NCI-H1048 (cell line): ENCODE measurements at regions not wholly inside any gene's neighbourhood (a gene's known extent, or its start where the extent isn't known, plus 50 kb on each side); places are given as distances from the start of the nearest gene placed in this dataset.
"Not testable (repeated sequence)": the region's sequence is repeated elsewhere in the genome, so short reads cannot be mapped to it uniquely, and the experiment has no call there.

Experiments
- DNase-seq: peaks from one replicate; lab custom pipeline; 2025; lab: John Stamatoyannopoulos, UW

- no peak for DNase-seq
Measured at GRCh38 chr13:48808683-48809082, 155.0 kb downstream of the CYSLTR2 start.

- no peak for DNase-seq
Measured at GRCh38 chr13:48810013-48810412, 156.3 kb downstream of the CYSLTR2 start.

GRCh38 chr13:48813518-48813917 is 159.8 kb downstream of the CYSLTR2 start:
- DNase-seq = no peak

- DNase-seq = no peak
Measured at GRCh38 chr13:48816700-48817099, 159.0 kb upstream of the FNDC3A start.

GRCh38 chr13:48817166-48817802 is 158.4 kb upstream of the FNDC3A start:
- no peak for DNase-seq

GRCh38 chr13:48818495-48819356 is 157.0 kb upstream of the FNDC3A start:
- no peak for DNase-seq

GRCh38 chr13:48819376-48819775 is 156.3 kb upstream of the FNDC3A start:
- no peak for DNase-seq

GRCh38 chr13:48819899-48820298 is 155.8 kb upstream of the FNDC3A start:
- no peak for DNase-seq

- not testable (repeated sequence) for DNase-seq
Measured at GRCh38 chr13:48823526-48823925, 152.2 kb upstream of the FNDC3A start.

GRCh38 chr13:48826039-48826438 is 149.7 kb upstream of the FNDC3A start:
- DNase-seq = no peak

- not testable (repeated sequence) for DNase-seq
Measured at GRCh38 chr13:48826922-48827454, 148.7 kb upstream of the FNDC3A start.

GRCh38 chr13:48827709-48828108 is 148.0 kb upstream of the FNDC3A start:
- no peak for DNase-seq

GRCh38 chr13:48828962-48829411 is 146.7 kb upstream of the FNDC3A start:
- DNase-seq = peak; percentile 1

GRCh38 chr13:48829536-48829935 is 146.2 kb upstream of the FNDC3A start:
- DNase-seq = no peak

- no peak for DNase-seq
Measured at GRCh38 chr13:48831248-48831647, 144.5 kb upstream of the FNDC3A start.

GRCh38 chr13:48833412-48833811 is 142.3 kb upstream of the FNDC3A start:
- DNase-seq = no peak

- not testable (repeated sequence) for DNase-seq
Measured at GRCh38 chr13:48835326-48835725, 140.4 kb upstream of the FNDC3A start.

- DNase-seq = no peak
Measured at GRCh38 chr13:48838193-48838973, 137.3 kb upstream of the FNDC3A start.

GRCh38 chr13:48839171-48839570 is 136.5 kb upstream of the FNDC3A start:
- DNase-seq = no peak

- DNase-seq = no peak
Measured at GRCh38 chr13:48840366-48840765, 135.3 kb upstream of the FNDC3A start.

- DNase-seq = no peak
Measured at GRCh38 chr13:48842316-48842715, 133.4 kb upstream of the FNDC3A start.
